ENCODE measurements at regions not wholly inside any gene's neighbourhood (a gene's known extent, or its start where the extent isn't known, plus 50 kb on each side); places are given as distances from the start of the nearest gene placed in this dataset.

DNA sequence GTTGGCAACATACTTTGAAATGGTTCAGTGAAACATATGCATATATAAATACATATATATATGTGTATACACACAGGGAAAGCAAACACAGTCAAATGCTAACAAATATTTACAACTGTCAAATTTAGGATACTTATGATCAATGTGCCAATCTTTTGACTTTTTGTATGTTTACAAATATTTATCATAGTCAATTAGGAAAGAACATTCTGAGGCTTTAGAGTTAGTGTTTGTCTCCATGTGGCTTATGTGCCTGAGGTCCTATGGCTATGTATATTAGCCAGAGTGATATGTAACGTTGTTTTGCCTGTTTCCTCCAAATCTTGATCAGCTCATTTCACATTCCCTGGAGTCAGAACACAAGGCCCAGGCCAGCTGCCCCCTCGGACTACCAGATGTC is 126.5 kb upstream of the MAN1A1 start:
- ChIA-PET CTCF (no interaction called here), POLR2A (no interaction called here)
- TF ChIP-seq, protein P1, sequence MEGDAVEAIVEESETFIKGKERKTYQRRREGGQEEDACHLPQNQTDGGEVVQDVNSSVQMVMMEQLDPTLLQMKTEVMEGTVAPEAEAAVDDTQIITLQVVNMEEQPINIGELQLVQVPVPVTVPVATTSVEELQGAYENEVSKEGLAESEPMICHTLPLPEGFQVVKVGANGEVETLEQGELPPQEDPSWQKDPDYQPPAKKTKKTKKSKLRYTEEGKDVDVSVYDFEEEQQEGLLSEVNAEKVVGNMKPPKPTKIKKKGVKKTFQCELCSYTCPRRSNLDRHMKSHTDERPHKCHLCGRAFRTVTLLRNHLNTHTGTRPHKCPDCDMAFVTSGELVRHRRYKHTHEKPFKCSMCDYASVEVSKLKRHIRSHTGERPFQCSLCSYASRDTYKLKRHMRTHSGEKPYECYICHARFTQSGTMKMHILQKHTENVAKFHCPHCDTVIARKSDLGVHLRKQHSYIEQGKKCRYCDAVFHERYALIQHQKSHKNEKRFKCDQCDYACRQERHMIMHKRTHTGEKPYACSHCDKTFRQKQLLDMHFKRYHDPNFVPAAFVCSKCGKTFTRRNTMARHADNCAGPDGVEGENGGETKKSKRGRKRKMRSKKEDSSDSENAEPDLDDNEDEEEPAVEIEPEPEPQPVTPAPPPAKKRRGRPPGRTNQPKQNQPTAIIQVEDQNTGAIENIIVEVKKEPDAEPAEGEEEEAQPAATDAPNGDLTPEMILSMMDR (IDR thresholded peaks at IDR 0.05; ENCODE audit: insufficient read depth, low read length, missing control alignments) = no peak
- no peak overlapping the region for H3K4me3 ChIP-seq (ENCODE audit: low read depth, low read length)
- DNase-seq (ENCODE audit: low read depth, low spot score) = no peak

- POLR2A ChIA-PET = no interaction called here
- CTCF ChIA-PET = no interaction called here
- TF ChIP-seq, protein P1 (IDR thresholded peaks at IDR 0.05; ENCODE audit: insufficient read depth, low read length, missing control alignments) = no peak
- DNase-seq (ENCODE audit: low read depth, low spot score) = no peak
- no peak overlapping the region for H3K4me3 ChIP-seq (ENCODE audit: low read depth, low read length)
These were observed 121.5 kb upstream of the MAN1A1 start for GRCh38 chr6:119470893-119471542.

DNA sequence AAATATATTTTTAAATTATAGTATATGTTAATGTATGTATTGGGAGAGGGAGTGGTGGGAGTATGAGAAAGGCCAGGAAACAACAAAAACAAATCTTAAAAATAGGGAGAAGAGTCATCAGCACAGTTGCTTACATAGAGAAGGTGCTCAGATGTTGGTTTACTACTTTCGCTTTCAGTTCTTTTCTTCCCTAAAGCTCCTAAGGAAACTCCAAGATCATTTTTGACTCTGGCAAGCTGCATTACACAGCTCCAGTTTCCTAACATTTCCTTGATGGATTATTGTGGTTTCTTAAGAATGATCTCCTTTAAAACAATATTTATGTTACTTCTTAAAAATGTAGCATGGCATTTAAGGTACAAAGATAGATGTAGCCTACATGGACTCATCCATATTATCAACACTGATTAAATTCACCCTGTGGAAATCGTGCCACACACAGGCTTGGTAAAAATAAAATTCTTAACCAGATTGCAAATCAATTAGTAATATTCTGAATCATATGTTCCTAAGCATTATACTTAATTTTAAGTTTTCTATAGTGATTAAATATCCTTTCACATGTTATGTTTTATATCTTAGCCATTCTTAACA is 118.0 kb upstream of the MAN1A1 start:
- POLR2A ChIA-PET = no interaction called here
- CTCF ChIA-PET = interaction anchor here (0.9 kb wide), 1 partner anchor 117 kb away, joined by 3 read pairs; no protein-coding TSS in a partner anchor
- no peak for DNase-seq (ENCODE audit: low read depth, low spot score)
- TF ChIP-seq, protein P1 (IDR thresholded peaks at IDR 0.05; ENCODE audit: insufficient read depth, low read length, missing control alignments) = no peak
- H3K4me3 ChIP-seq (ENCODE audit: low read depth, low read length) = peak overlapping the region; percentile 6; the same call in 1 of the 2 replicates

GRCh38 chr6:119466226-119466625 is 116.7 kb upstream of the MAN1A1 start:
- TF ChIP-seq, protein P1 (IDR thresholded peaks at IDR 0.05; ENCODE audit: insufficient read depth, low read length, missing control alignments) = no peak
- no peak overlapping the region for H3K4me3 ChIP-seq (ENCODE audit: low read depth, low read length)
- ChIA-PET CTCF (no interaction called here), POLR2A (no interaction called here)
- DNase-seq (ENCODE audit: low read depth, low spot score) = no peak

GRCh38 chr6:119463081-119463626 is 113.6 kb upstream of the MAN1A1 start:
- no peak for DNase-seq (ENCODE audit: low read depth, low spot score)
- TF ChIP-seq, protein P1 (IDR thresholded peaks at IDR 0.05; ENCODE audit: insufficient read depth, low read length, missing control alignments) = no peak
- H3K4me3 ChIP-seq (ENCODE audit: low read depth, low read length) = no peak overlapping the region
- ChIA-PET CTCF (no interaction called here), POLR2A (no interaction called here)

DNA sequence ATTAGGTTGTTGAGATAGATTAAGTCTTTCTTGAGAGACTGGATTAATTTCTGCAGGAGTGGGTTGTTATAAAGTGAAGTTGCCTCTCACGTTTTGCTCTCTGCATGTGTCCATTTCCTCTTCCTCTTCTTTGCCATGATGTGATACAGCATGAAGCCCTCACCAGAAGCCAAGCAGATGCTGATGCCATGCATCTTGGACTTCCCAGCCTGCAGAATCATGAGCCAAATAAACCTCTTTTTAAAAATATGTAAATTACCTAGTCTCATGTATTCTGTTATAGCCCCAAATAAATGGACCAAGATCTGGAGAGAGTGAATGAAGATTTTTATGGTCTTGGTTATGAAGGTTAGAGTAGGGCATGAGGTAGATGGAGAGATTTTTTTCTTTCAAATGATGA is 111.6 kb upstream of the MAN1A1 start:
- TF ChIP-seq, protein P1 (IDR thresholded peaks at IDR 0.05; ENCODE audit: insufficient read depth, low read length, missing control alignments) = no peak
- ChIA-PET POLR2A (no interaction called here), CTCF (no interaction called here)

More for the DNA sequence above, 111.6 kb upstream of the MAN1A1 start:
- no peak for DNase-seq (ENCODE audit: low read depth, low spot score)
- H3K4me3 ChIP-seq (ENCODE audit: low read depth, low read length) = no peak overlapping the region

Measured in AG04449 (cell line).